ENCODE measurements at regions not wholly inside any gene's neighbourhood (a gene's known extent, or its start where the extent isn't known, plus 50 kb on each side); places are given as distances from the start of the nearest gene placed in this dataset.
"Not testable (repeated sequence)": the region's sequence is repeated elsewhere in the genome, so short reads cannot be mapped to it uniquely, and the experiment has no call there.

DNA sequence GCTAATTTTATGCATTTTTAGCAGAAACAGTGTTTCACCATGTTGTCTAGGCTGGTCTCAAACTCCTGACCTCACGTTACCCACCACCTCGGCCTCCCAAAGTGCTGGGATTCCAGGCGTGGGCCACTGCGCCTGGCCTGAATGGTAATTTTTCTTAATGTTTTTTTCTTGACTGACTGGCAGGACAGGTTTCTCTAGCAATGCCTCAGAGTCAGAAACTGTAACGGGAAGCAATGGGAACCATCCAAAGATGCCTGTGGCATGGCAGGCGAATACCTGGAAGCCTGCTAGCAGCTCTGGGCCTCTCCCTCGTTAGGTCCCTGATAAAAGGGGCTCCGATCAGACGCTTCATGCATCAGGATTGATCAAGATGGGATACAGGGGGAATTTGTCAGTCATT lies 639.2 kb downstream of the NR2F1-AS1 start:
- TF ChIP-seq, protein P1, sequence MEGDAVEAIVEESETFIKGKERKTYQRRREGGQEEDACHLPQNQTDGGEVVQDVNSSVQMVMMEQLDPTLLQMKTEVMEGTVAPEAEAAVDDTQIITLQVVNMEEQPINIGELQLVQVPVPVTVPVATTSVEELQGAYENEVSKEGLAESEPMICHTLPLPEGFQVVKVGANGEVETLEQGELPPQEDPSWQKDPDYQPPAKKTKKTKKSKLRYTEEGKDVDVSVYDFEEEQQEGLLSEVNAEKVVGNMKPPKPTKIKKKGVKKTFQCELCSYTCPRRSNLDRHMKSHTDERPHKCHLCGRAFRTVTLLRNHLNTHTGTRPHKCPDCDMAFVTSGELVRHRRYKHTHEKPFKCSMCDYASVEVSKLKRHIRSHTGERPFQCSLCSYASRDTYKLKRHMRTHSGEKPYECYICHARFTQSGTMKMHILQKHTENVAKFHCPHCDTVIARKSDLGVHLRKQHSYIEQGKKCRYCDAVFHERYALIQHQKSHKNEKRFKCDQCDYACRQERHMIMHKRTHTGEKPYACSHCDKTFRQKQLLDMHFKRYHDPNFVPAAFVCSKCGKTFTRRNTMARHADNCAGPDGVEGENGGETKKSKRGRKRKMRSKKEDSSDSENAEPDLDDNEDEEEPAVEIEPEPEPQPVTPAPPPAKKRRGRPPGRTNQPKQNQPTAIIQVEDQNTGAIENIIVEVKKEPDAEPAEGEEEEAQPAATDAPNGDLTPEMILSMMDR (conservative IDR thresholded peaks at IDR 0.05), result no peak
- H3K27ac ChIP-seq, result peak overlapping the region; percentile 92; the same call in 1 of the 2 replicates

DNA sequence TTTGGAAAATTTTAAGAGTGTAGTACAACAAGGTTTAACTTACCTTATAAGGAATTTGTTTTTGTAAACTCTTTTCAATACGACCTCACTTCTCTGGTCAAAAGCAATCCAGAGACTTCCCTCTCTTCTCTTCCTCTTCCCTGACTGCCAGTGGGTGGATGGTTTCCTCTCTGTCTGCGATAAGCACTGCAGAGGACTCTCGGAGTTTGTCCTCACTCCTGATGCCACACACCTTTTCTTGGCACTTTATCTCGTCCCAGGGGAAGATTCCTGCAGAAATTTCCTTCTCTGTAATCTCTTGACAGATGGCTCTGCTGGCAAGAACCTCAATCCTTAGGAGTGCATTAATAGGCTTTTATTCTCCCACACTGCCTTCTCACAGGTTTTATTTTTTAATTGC lies 641.6 kb downstream of the NR2F1-AS1 start:
- TF ChIP-seq, protein P1 (conservative IDR thresholded peaks at IDR 0.05), result no peak
- H3K27ac ChIP-seq, result no peak overlapping the region; the same call in 1 of the 2 replicates

DNA sequence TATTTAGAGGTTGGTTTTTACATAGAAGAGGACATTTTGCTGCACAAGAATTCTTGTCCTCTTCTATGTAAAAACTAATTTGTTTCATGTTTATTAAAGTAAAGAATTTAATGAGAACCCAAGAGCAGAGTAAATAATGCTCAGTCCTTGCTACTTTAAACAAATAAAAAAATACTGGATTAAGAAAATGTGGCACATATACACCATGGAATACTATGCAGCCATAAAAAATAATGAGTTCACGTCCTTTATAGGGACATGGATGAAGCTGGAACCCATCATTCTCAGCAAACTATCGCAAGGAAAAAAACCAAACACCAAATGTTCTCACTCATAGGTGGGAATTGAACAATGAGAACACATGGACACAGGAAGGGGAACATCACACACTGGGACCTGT lies 643.6 kb downstream of the NR2F1-AS1 start:
- H3K27ac ChIP-seq, result not testable (repeated sequence)

DNA sequence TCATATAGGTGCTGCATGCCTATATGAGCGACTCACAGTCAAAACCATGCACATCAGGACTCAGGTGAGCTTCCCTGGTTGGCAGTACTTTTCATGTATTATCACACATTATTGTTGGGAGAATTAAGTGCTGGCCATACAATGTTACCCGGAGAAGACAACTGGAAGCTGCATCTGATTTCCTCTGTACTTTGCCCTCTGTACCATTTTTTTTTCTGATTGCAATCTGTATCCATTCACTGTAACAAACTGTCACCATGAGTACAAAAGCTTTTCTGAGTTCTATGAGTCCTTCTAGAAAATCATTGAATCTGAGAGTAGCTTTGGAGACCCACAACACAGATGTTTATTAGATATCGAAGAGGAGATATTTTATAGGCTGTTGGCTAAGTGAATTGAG lies 651.0 kb downstream of the NR2F1-AS1 start:
- H3K27ac ChIP-seq, result no peak overlapping the region
- TF ChIP-seq, protein P1 (conservative IDR thresholded peaks at IDR 0.05), result no peak

DNA sequence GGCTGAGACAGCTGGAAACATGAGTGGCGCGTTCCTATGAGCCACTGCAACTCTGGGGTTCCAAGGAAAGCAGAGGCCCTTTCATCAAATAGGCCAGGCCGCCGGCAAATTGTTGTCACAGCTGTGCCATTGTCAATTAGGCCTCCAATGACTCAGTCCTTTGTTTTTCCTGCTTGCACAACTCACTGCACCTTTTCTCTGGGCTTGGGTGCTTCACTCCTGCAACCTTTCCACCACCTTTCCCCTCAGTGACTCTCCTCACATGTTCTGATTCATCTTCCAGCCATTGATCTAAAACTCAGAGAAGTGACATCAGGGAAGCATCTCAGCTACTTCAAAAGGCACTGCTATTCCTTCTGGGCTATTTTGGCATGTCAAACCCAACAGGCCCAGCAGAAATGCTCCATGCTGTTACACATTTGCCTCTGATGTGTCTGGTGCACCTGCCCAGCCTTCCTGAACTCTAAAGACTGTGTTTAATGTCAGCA lies 653.7 kb downstream of the NR2F1-AS1 start:
- no peak overlapping the region for H3K27ac ChIP-seq
- TF ChIP-seq, protein P1 (conservative IDR thresholded peaks at IDR 0.05), result no peak

DNA sequence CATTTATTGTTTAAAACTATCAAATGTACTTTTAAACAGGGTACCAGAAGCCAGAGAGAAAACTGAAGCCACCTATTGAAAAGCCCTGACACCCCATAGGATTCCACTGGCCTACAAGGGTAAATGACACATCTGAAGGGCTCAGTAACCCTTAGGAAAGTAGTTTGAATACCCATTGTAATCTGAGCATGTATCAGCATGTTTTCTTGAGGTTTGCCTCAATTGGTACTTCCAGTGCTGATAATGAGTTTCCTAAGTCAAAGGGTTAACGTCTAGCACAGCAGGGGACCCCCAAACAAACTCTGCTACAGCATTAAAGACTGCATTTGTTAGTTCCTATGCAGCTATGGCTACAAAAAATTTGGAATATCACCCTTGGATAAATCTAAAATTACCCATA lies 657.1 kb downstream of the NR2F1-AS1 start:
- H3K27ac ChIP-seq, result no peak overlapping the region
- TF ChIP-seq, protein P1 (conservative IDR thresholded peaks at IDR 0.05), result no peak

DNA sequence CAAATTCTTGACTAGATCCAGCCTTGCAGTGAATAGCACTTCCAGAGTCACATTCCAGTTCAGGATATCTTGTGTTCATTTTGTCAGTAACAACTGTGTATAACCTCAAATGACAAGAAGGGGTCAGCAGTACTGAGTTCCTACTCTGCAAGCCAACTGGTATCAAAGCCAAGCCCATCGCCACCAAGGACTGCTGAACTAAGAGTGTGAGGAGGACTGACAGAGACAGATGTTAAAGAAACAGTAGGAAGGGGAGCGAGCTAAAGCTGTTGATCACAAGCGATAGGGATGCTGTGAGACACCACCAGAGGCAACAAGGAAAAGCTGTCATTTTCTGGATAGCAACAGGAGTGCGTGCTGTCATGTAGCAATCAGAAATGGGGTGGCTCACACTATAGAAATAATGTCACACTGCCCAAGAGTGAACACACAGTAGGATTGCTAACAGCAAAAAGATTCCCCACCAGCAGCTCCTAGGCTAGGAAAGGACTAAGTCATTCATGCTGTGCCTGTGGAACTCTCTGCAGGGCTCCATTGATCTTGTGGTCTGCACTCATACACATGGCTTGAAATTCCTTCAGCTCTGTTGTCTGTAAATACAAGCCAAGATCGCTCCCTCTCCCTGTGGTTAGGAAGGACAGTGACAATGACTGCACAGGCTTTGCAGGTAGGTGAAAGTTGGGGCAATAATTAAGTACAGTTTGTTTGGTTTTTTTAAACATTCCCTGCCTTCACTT lies 658.6 kb downstream of the NR2F1-AS1 start:
- H3K27ac ChIP-seq, result no peak overlapping the region
- TF ChIP-seq, protein P1 (conservative IDR thresholded peaks at IDR 0.05), result no peak

DNA sequence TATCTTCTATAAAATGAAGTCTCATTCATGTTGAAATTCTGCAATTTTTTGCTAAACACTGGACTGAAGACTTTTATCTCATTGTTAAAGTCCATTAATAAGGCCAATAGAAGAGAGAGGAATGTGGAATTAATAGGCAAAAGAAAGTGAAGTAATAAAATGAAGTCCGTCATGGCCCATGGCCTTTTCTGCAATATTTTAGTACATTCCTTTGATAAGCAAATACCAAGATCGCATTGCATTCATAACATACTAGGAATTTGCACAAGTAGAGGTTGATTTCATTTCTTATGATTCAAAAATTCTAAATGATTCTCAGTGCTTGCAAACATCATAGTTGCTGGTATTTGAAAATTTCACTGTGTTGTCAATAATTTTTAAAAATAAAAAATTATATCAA lies 664.0 kb downstream of the NR2F1-AS1 start:
- no peak overlapping the region for H3K27ac ChIP-seq
- TF ChIP-seq, protein P1 (conservative IDR thresholded peaks at IDR 0.05), result no peak
